Erythroblast (primary cell): ENCODE measurements at regions not wholly inside any gene's neighbourhood (a gene's known extent, or its start where the extent isn't known, plus 50 kb on each side); places are given as distances from the start of the nearest gene placed in this dataset.

Source experiments
- GATA1 ChIP-seq: IDR thresholded peaks from 2 replicates; pipeline ENCODE4 v1.6.1; 2011; ENCODE audit warnings: low read depth, mild to moderate bottlenecking, control low read depth, low read length, moderate library complexity
- POLR2A ChIP-seq: IDR thresholded peaks from 2 replicates; pipeline ENCODE4 v1.6.1; 2011; ENCODE audit warnings: mild to moderate bottlenecking, low read length

DNA sequence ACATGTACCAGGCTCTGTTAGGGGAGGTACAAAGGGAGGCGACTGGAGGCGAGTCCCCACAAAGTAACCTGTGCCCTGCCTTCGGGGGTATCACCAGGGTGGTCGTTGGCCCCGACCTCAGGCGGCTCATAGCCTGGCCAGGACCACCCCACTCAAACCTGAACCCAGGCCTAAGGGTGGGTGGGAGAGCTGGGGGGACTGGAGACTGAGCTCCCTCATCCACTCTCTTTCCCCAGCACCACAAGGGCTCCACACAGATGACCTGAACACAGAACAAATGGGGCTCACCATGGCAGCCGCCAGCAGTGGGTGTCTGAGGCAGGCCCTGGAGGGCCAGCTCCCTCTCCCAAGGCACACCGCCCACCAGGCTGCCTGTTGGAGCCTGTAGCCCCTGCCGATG, 120.6 kb upstream of the TNRC6C start:
- TF ChIP-seq POLR2A: no peak
- TF ChIP-seq GATA1: no peak
